DLD1 (cell line): ENCODE measurements at regions not wholly inside any gene's neighbourhood (a gene's known extent, or its start where the extent isn't known, plus 50 kb on each side); places are given as distances from the start of the nearest gene placed in this dataset.
"Not testable (repeated sequence)": the region's sequence is repeated elsewhere in the genome, so short reads cannot be mapped to it uniquely, and the experiment has no call there.

Source experiments
- in situ Hi-C: cut with HindIII; loops from 2 replicates; pipeline ENCODE4 v1.10.0; 2017; ENCODE audit warnings: low sequenced_read_pairs

GRCh38 chr2:105691947-105692390 is 52.7 kb upstream of the NCK2 start:
- in situ Hi-C loops: no loop called here

GRCh38 chr2:105690566-105690965 is 54.1 kb upstream of the NCK2 start:
- in situ Hi-C loops: no loop called here

DNA sequence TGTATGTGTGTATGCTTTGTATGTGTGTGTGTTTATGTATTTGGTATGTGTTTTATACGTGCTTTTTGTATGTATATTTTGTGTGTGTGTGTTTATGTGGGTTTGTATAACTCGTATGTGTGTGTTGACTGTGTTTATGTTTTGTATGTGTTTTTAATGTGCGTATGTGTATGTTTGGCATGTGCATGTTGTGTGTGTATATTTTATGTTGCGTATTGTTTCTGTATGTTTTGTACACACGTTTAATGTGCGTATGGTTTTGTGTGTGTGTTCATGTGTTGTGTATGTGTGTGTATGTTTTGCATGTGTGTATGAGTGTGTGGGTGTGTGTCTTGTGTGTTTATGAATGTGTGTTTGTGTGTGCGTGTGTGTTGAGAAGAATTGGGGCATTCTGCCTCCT is 55.2 kb upstream of the NCK2 start:
- in situ Hi-C loops: no loop called here

DNA sequence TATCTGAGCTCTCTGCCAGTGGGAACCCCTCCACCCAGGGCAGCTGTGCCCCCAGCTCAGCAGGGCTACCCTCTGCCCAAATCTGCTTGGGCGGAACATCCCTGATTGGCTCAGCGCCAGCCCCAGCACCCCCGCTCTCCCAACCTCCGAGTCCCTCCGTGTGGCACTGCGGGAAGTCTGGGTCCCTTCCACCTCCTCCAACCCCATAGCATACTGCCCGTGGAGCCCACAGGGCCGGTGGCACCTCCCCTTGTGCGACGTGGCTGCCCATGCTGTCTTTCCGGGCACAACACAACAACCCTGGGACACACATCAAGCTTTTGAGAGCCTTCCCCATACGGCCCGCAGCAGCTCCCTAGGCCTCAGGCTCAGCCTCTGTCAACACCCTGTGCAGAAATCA is 55.8 kb upstream of the NCK2 start:
- in situ Hi-C loops: no loop called here

DNA sequence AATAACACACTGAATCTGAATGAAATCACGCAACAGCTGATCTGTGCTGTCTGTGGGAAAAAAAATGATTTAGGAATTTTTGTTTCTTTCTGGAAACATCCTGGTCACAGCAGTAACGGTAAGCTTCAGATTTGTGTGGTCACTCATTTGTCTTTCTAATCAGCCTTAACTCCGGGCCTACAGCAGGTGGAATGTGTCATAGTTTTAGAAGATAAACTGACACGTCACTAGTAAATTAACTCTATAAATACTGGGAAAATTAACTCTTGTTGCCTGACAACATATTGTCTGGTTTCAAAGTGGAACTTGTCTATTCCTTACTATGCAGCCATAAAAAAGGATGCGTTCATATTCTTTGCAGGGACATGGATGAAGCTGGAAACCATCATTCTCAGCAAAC is 58.1 kb upstream of the NCK2 start:
- in situ Hi-C loops: no loop called here

DNA sequence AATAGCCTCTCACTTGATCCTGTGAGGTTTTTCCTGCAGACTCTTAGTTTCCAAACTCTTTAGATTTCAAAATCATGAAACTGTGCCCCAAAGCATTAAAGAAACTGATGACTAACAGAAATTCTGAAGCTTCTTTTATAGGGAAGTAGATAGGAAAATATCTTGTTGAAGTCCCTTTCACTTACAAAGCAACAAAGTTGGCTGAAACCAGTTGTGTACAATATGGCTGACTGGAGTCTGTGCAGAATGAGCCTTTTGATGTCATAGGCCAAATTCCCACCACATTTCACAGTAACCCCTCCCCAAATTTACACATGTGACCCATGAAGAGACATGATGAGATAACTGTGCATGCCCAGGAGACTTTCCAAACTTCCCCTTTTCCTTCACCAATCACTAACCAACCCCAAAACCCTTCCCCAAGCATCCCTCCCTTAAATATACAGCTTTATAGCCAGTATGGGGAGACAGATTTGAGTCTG is 61.7 kb upstream of the NCK2 start:
- in situ Hi-C loops: no loop called here

DNA sequence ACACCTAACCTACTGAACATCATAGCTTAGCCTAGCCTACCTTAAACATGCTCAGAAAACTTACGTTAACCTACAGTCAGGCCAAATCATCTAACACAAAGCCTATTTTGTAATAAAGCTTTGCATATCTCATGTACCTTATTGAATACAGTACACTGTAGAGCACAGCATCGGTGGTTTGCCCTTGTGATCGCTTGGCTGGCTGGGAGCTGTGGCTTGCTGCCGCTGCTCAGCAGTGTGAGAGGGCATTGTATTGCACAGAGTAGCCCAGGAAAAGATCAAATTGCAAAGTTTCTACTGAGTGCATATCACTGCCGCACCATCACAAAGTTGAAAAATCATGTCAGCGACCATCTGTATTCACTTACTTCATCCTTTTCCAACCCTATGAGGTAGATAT is 62.3 kb upstream of the NCK2 start:
- in situ Hi-C loops: no loop called here

DNA sequence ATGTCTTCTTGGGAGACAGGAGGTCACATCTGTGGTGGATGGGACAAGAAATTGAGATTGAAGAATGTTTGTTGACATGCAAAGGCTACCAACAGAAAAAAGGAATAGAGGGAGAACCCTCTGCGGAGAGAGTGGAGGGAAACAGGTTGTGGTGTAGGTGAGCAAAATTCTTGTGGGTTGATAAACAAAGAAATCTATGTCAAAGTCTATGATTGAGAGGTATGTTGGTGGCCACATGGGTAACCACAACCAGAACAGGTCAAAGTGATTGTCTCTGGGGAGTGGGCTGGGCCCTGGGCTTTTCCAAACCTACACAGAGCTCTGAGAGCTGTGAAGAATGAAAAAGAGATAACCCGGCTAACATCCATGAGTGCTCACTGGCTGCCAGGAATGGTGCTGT is 62.8 kb upstream of the NCK2 start:
- in situ Hi-C loops: no loop called here

- in situ Hi-C loops: no loop called here
Measured at GRCh38 chr2:105680357-105680756, 64.4 kb upstream of the NCK2 start.

- in situ Hi-C loops: no loop called here
Measured at GRCh38 chr2:105678346-105678745, 66.4 kb upstream of the NCK2 start.

- in situ Hi-C loops: no loop called here
Measured at GRCh38 chr2:105677901-105678300, 66.8 kb upstream of the NCK2 start.

- in situ Hi-C loops: no loop called here
Measured at GRCh38 chr2:105675841-105676240, 68.9 kb upstream of the NCK2 start.

GRCh38 chr2:105674859-105675541 is 69.7 kb upstream of the NCK2 start:
- in situ Hi-C loops: no loop called here

DNA sequence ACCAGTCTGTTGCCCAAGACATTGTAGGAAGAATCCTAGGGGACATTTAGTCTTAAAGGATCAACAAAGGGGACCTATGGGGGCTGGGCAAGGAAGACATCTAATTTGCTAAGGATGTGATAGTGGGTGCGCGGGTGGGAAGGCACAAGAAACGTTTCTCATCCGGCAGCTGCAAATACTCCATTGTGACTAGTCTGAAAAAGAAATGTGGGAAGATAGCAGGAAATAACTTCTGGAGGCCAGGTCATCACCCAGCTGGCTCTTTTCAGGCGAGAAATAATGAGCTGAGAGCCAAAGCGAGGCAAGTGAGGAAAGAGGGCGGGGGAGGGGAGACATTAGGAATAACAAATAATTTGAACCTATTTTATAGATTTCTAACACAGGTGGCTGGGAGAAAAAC is 70.3 kb upstream of the NCK2 start:
- in situ Hi-C loops: no loop called here

DNA sequence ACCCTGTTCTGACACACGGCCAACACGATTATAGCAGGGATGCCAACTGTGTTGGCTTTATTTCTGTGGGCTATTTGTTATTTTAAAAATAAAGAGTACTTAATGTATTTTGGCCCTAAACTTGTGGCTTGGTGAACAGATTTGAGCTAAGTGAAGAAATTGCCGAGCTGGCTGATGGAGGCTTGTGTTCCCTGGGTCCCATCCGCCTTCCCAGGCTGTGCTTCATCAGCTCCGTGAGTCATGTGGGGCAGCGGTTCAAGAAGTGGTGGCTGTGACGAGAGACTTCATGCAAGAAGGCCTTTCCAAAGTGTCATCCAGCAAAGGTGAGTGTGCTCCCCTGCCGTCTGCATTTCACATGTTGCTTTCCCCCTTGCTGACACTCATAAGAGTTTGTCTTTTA is 73.6 kb upstream of the NCK2 start:
- in situ Hi-C loops: no loop called here

DNA sequence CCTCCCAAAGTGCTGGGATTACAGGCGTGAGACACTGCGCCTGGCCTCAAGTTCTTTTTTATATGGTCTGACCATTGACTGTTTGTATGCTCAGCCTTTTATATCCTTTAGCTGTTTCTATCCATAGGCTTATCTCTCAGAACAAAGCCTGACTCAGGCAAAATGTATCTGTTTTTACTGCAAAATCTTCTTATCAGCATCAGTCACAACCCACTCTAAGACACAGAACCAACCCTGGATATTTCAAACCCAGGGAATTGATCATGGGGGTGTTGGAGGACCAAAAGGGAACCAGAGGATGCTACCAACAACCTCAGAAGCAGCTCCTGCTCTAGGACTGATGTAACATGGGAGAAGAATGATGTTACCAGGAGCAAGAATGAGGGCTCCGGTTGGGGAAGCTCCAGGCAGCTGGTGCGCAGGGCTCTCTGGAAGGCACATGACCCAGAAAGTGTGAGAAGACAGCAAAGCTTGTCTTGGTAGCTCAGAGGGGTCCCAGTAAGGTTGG is 75.3 kb upstream of the NCK2 start:
- in situ Hi-C loops: no loop called here

- in situ Hi-C loops: no loop called here
Measured at GRCh38 chr2:105665480-105665879, 79.2 kb upstream of the NCK2 start.

DNA sequence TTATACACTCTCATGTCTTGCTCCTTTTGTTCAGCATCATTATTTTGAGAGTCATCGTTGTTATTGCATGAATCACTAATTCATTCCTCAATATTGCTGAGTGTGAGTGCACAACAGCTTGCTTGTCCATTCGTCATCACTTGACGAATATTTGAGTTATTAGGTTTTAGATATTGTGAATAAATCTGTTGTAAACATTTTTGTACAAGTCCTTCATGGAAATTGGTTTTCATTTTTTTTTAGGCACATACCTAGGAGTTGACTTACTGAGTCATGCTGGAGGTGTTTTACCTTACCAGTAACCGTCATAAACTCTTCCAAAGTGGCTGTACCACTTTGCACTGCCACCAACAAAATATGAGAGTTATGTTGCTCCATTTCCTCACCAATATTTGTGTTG is 84.2 kb upstream of the NCK2 start:
- in situ Hi-C loops: no loop called here

GRCh38 chr2:105655723-105656606 is 88.7 kb upstream of the NCK2 start:
- in situ Hi-C loops: not testable (repeated sequence)

- in situ Hi-C loops: no loop called here
Measured at GRCh38 chr2:105655244-105655643, 89.5 kb upstream of the NCK2 start.

GRCh38 chr2:105654474-105655004 is 90.2 kb upstream of the NCK2 start:
- in situ Hi-C loops: no loop called here

DNA sequence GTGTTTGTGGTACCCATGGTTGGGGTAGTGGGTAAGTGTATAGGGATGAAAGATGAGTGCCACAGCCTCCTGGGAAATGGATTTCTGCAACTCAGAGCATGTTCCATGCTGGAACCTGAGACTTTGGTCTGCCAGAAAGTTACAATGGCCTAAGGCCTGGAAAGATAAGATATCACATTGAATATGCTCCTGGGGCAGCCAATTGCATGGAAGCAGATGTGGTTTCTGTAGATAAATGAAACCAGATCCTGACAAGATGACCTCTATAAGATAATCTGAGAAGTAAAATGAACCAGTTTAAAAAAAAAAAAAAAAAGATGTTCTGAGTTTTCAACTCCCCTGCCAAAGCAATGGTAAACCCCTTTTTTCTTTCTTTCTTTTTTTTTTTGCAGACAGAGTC is 91.4 kb upstream of the NCK2 start:
- in situ Hi-C loops: no loop called here
